HCT116 (cell line): ENCODE measurements at regions not wholly inside any gene's neighbourhood (a gene's known extent, or its start where the extent isn't known, plus 50 kb on each side); places are given as distances from the start of the nearest gene placed in this dataset.

Experiments used
- ATAC-seq: fragments of 200-7000 bp; cut with Tn5 transposase; 2 replicates; pipeline ENCODE4 v1.9.1; 2020; ENCODE audit warnings: mild to moderate bottlenecking, moderate library complexity
- BruUV-seq: library from RNA; stranded (reverse); fragments of 400-500 nt; replicated peaks from 2 replicates; lab custom pipeline; 2021; lab: Mats Ljungman, UMichigan
- CTCF ChIA-PET: fragments of 300-600 bp; sonication (Branson Sonifier 250); formaldehyde crosslinking; loops from one replicate; lab custom pipeline; 2021; ENCODE audit warnings: antibody characterized with exemption; lab: Charles Lee
- POLR2A ChIA-PET: fragments of 300-600, 350-600 bp; sonication (Branson Sonifier 250); formaldehyde crosslinking; loops from one replicate; lab custom pipeline; 2021; ENCODE audit warnings: antibody characterized with exemption; lab: Charles Lee
- RAD21 ChIA-PET, 2 experiments: fragments of 300-600 bp; sonication (Branson Sonifier 250); formaldehyde crosslinking; loops; one replicate each; lab custom pipeline; 2023; ENCODE audit warnings: low total read pairs in 2 of 2; ENCODE audit not compliant: uncharacterized antibody in 2 of 2, unreplicated experiment in 2 of 2, low non-redundant PET in 1 of 2; lab: Charles Lee
- DNase-seq: peaks from one replicate; pipeline ENCODE4 v3.0.0-alpha.2; 2010; ENCODE audit warnings: low read depth, low spot score
- H2AFZ ChIP-seq: fragments of 200-600 bp; shearing (Covaris generic), sonication (generic); 2 replicates; pipeline ENCODE4 v1.6.1; 2017; ENCODE audit warnings: low read depth, mixed run types, mixed read lengths, antibody characterized with exemption, low read length; ENCODE audit not compliant: poor library complexity, severe bottlenecking
- H3K27ac ChIP-seq: 2 replicates; pipeline ENCODE4 v1.5.1; 2012; ENCODE audit warnings: low read depth, low read length
- H3K27me3 ChIP-seq: fragments of 200-600 bp; sonication (generic); 2 replicates; pipeline ENCODE4 v1.6.1; 2016; ENCODE audit warnings: mixed run types, low read length, mixed read lengths; ENCODE audit not compliant: insufficient read depth
- H3K36me3 ChIP-seq, 2 experiments: fragments of 200-500 bp in 1 of 2; fragments of 200-600 bp in 1 of 2; sonication (Bioruptor generic) in 1 of 2; sonication (generic) in 1 of 2; 2 replicates each; pipeline versions ENCODE4 v1.5.1 to v1.6.1; 2014 to 2016; ENCODE audit warnings: low read length in 2 of 2, inconsistent platforms in 1 of 2, mixed read lengths in 1 of 2, mixed run types in 1 of 2; ENCODE audit not compliant: insufficient read depth in 2 of 2, control insufficient read depth in 1 of 2
- H3K4me1 ChIP-seq, 2 experiments: fragments of 200-600 bp in 1 of 2; sonication (generic) in 1 of 2; 2 replicates each; pipeline versions ENCODE4 v1.5.1 to v1.6.1; 2012 to 2017; ENCODE audit warnings: low read length in 2 of 2, inconsistent platforms in 1 of 2, mild to moderate bottlenecking in 1 of 2, mixed read lengths in 1 of 2, mixed run types in 1 of 2, moderate library complexity in 1 of 2; ENCODE audit not compliant: insufficient read depth in 2 of 2, control insufficient read depth in 1 of 2
- H3K4me2 ChIP-seq: fragments of 200-600 bp; sonication (generic); 2 replicates; pipeline ENCODE4 v1.6.1; 2017; ENCODE audit warnings: mixed run types, low read length, mixed read lengths
- H3K4me3 ChIP-seq, 2 experiments: fragments of 200-600 bp in 1 of 2; sonication (generic) in 1 of 2; replicated peaks in 1 of 2; 2 replicates each; pipeline ENCODE4 v1.5.1; 2011 to 2016; ENCODE audit warnings: low read length in 2 of 2, control low read depth in 1 of 2, low read depth in 1 of 2, mild to moderate bottlenecking in 1 of 2, mixed read lengths in 1 of 2, mixed run types in 1 of 2
- H3K79me2 ChIP-seq: fragments of 200-600 bp; sonication (generic); 2 replicates; pipeline ENCODE4 v1.6.1; 2017; ENCODE audit warnings: mild to moderate bottlenecking, mixed run types, low read length, moderate library complexity, mixed read lengths; ENCODE audit not compliant: insufficient read depth
- H3K9ac ChIP-seq: fragments of 200-600 bp; sonication (generic); 2 replicates; pipeline ENCODE4 v1.6.1; 2016; ENCODE audit warnings: low read length, mixed read lengths
- H3K9me2 ChIP-seq: fragments of 200-600 bp; sonication (generic), shearing (Covaris generic); 2 replicates; pipeline ENCODE4 v1.6.1; 2017; ENCODE audit warnings: mixed run types, mild to moderate bottlenecking, moderate library complexity; ENCODE audit not compliant: insufficient read depth
- H3K9me3 ChIP-seq, 2 experiments: fragments of 200-500 bp in 1 of 2; fragments of 200-600 bp in 1 of 2; sonication (Bioruptor generic) in 1 of 2; sonication (generic) in 1 of 2; 2 replicates each; pipeline ENCODE4 v1.6.1; 2014 to 2017; ENCODE audit warnings: low read length in 2 of 2, mixed read lengths in 2 of 2, inconsistent platforms in 1 of 2, low read depth in 1 of 2, mild to moderate bottlenecking in 1 of 2, mixed run types in 1 of 2, moderate library complexity in 1 of 2; ENCODE audit not compliant: control insufficient read depth in 1 of 2, insufficient read depth in 1 of 2
- H4K20me1 ChIP-seq: fragments of 200-600 bp; sonication (generic), shearing (Covaris generic); 2 replicates; pipeline ENCODE4 v1.6.1; 2017; ENCODE audit warnings: mixed run types, mild to moderate bottlenecking, moderate library complexity; ENCODE audit not compliant: insufficient read depth
- CBX3 ChIP-seq: IDR thresholded peaks from 2 replicates; pipeline ENCODE4 v1.6.1; 2012; ENCODE audit warnings: low read depth
- EGR1 ChIP-seq: IDR thresholded peaks from 2 replicates; pipeline ENCODE4 v1.6.1; 2012; ENCODE audit warnings: low read depth
- ELF1 ChIP-seq: IDR thresholded peaks from 2 replicates; pipeline ENCODE4 v1.6.1; 2012; ENCODE audit warnings: low read depth, borderline replicate concordance
- EZH2 ChIP-seq: fragments of 200-600 bp; sonication (generic); IDR thresholded peaks from 2 replicates; pipeline ENCODE4 v1.6.1; 2017; ENCODE audit warnings: antibody characterized with exemption, mixed run types
- FOSL1 ChIP-seq: IDR thresholded peaks from 2 replicates; pipeline ENCODE4 v1.6.1; 2012; ENCODE audit warnings: low read depth
- POLR2AphosphoS5 ChIP-seq: IDR thresholded peaks from 2 replicates; pipeline ENCODE4 v1.6.1; 2011; ENCODE audit warnings: mild to moderate bottlenecking, low read depth, low read length, moderate library complexity
- SP1 ChIP-seq: IDR thresholded peaks from 2 replicates; pipeline ENCODE4 v1.6.1; 2012; ENCODE audit warnings: low read depth
- SRF ChIP-seq: IDR thresholded peaks from 2 replicates; pipeline ENCODE4 v1.6.1; 2012; ENCODE audit warnings: low read depth
- YY1 ChIP-seq: IDR thresholded peaks from 2 replicates; pipeline ENCODE4 v1.6.1; 2011; ENCODE audit warnings: low read length, low read depth, moderate library complexity, mild to moderate bottlenecking; ENCODE audit not compliant: insufficient replicate concordance; ENCODE audit errors: extremely low read depth
- ZNF274 ChIP-seq: fragments of 200-500 bp; sonication (Bioruptor generic); IDR thresholded peaks from 2 replicates; pipeline ENCODE4 v1.6.1; 2014; ENCODE audit warnings: mild to moderate bottlenecking, low read depth, low read length, inconsistent platforms
- intact Hi-C: fragments of 100-400 bp; cut with micrococcal nuclease; formaldehyde crosslinking; loops from 2 replicates; pipeline ENCODE4 v1.10.0; 2022
- TF ChIP-seq, protein P1 (sequence below): IDR thresholded peaks from 2 replicates; pipeline ENCODE4 v1.6.1; 2011; ENCODE audit warnings: mild to moderate bottlenecking, low read length, moderate library complexity; ENCODE audit not compliant: insufficient replicate concordance; ENCODE audit errors: extremely low read depth
- TF ChIP-seq, protein P2 (sequence below), 3 experiments: fragments of 200-600 bp in 1 of 3; sonication (generic) in 1 of 3; IDR thresholded peaks in 2 of 3; conservative IDR thresholded peaks in 1 of 3; 2 replicates each; pipeline ENCODE4 v1.5.1; 2012 to 2017; ENCODE audit warnings: low read depth in 2 of 3, low read length in 2 of 3, antibody characterized with exemption in 1 of 3, borderline replicate concordance in 1 of 3, control low read depth in 1 of 3, mild to moderate bottlenecking in 1 of 3, mixed read lengths in 1 of 3, mixed run types in 1 of 3, moderate library complexity in 1 of 3; ENCODE audit not compliant: insufficient read depth in 1 of 3
- TF ChIP-seq, protein P3 (sequence below): IDR thresholded peaks from 2 replicates; pipeline ENCODE4 v1.6.1; 2012
- TF ChIP-seq, protein P4 (sequence below): IDR thresholded peaks from 2 replicates; pipeline ENCODE4 v1.6.1; 2012; ENCODE audit warnings: low read depth

DNA sequence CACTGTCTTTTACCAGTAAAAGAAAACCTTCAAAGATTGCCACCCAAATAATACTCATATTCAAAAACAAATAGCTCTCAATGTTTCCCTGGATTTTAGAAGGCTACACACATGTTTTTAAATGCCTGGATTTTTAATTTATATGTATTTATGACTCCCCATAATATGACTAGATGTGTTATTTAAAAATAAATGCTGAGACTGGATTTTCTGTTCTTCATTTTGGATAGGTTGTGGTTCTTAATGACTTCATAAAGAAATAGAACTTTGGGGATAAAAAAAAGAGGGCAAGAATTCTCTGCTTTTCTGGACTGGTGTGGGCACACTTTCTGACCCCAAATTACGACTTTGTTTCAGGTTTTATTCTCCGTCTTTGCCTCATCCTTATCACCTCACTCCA is 62.8 kb upstream of the LEKR1 start:
- H2AFZ ChIP-seq: no peak overlapping the region
- peaks cover 0 to 7% of the 10 kb centered on the region in 2 experiments; a peak in 1 of 4 replicates for H3K4me1 ChIP-seq
- ATAC-seq (no peak), DNase-seq (no peak)
- no peaks in the 10 kb centered on the region for H3K79me2 ChIP-seq
- no peaks in the 10 kb centered on the region for H3K9me2 ChIP-seq
- ChIA-PET POLR2A (no interaction called here), CTCF (no interaction called here), RAD21 (no interaction called here)
- H3K9ac ChIP-seq: no peak overlapping the region
- intact Hi-C loops: no loop called here
- no TSS peak for BruUV-seq
- H3K36me3 ChIP-seq: no peaks in the 10 kb centered on the region
- TF ChIP-seq CBX3 (no peak), SP1 (no peak), SRF (no peak), EZH2 (no peak), YY1 (no peak), ELF1 (no peak), FOSL1 (no peak), EGR1 (no peak), ZNF274 (no peak), POLR2AphosphoS5 (no peak)
- TF ChIP-seq, protein P1, sequence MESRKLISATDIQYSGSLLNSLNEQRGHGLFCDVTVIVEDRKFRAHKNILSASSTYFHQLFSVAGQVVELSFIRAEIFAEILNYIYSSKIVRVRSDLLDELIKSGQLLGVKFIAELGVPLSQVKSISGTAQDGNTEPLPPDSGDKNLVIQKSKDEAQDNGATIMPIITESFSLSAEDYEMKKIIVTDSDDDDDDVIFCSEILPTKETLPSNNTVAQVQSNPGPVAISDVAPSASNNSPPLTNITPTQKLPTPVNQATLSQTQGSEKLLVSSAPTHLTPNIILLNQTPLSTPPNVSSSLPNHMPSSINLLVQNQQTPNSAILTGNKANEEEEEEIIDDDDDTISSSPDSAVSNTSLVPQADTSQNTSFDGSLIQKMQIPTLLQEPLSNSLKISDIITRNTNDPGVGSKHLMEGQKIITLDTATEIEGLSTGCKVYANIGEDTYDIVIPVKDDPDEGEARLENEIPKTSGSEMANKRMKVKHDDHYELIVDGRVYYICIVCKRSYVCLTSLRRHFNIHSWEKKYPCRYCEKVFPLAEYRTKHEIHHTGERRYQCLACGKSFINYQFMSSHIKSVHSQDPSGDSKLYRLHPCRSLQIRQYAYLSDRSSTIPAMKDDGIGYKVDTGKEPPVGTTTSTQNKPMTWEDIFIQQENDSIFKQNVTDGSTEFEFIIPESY: no peak
- TF ChIP-seq, protein P2, sequence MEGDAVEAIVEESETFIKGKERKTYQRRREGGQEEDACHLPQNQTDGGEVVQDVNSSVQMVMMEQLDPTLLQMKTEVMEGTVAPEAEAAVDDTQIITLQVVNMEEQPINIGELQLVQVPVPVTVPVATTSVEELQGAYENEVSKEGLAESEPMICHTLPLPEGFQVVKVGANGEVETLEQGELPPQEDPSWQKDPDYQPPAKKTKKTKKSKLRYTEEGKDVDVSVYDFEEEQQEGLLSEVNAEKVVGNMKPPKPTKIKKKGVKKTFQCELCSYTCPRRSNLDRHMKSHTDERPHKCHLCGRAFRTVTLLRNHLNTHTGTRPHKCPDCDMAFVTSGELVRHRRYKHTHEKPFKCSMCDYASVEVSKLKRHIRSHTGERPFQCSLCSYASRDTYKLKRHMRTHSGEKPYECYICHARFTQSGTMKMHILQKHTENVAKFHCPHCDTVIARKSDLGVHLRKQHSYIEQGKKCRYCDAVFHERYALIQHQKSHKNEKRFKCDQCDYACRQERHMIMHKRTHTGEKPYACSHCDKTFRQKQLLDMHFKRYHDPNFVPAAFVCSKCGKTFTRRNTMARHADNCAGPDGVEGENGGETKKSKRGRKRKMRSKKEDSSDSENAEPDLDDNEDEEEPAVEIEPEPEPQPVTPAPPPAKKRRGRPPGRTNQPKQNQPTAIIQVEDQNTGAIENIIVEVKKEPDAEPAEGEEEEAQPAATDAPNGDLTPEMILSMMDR (IDR thresholded peaks at IDR 0.05 in 2 of 3, conservative IDR thresholded peaks at IDR 0.05 in 1 of 3; ENCODE audit: borderline replicate concordance in 1 of 3, insufficient read depth in 1 of 3, low read depth in 2 of 3, low read length in 2 of 3): no peak
- TF ChIP-seq, protein P3, sequence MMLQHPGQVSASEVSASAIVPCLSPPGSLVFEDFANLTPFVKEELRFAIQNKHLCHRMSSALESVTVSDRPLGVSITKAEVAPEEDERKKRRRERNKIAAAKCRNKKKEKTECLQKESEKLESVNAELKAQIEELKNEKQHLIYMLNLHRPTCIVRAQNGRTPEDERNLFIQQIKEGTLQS: no peak
- TF ChIP-seq, protein P4, sequence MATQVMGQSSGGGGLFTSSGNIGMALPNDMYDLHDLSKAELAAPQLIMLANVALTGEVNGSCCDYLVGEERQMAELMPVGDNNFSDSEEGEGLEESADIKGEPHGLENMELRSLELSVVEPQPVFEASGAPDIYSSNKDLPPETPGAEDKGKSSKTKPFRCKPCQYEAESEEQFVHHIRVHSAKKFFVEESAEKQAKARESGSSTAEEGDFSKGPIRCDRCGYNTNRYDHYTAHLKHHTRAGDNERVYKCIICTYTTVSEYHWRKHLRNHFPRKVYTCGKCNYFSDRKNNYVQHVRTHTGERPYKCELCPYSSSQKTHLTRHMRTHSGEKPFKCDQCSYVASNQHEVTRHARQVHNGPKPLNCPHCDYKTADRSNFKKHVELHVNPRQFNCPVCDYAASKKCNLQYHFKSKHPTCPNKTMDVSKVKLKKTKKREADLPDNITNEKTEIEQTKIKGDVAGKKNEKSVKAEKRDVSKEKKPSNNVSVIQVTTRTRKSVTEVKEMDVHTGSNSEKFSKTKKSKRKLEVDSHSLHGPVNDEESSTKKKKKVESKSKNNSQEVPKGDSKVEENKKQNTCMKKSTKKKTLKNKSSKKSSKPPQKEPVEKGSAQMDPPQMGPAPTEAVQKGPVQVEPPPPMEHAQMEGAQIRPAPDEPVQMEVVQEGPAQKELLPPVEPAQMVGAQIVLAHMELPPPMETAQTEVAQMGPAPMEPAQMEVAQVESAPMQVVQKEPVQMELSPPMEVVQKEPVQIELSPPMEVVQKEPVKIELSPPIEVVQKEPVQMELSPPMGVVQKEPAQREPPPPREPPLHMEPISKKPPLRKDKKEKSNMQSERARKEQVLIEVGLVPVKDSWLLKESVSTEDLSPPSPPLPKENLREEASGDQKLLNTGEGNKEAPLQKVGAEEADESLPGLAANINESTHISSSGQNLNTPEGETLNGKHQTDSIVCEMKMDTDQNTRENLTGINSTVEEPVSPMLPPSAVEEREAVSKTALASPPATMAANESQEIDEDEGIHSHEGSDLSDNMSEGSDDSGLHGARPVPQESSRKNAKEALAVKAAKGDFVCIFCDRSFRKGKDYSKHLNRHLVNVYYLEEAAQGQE: no peak
- no peak overlapping the region for H3K4me2 ChIP-seq
- H4K20me1 ChIP-seq: no peaks in the 10 kb centered on the region
- H3K4me3 ChIP-seq: no peak overlapping the region
- no peaks in the 10 kb centered on the region for H3K9me3 ChIP-seq
- no peaks in the 10 kb centered on the region for H3K27me3 ChIP-seq
- H3K27ac ChIP-seq: no peak overlapping the region
